ENCODE measurements at regions not wholly inside any gene's neighbourhood (a gene's known extent, or its start where the extent isn't known, plus 50 kb on each side); places are given as distances from the start of the nearest gene placed in this dataset.
"Not testable (repeated sequence)": the region's sequence is repeated elsewhere in the genome, so short reads cannot be mapped to it uniquely, and the experiment has no call there.

GRCh38 chr6:68122032-68122431, 513.0 kb upstream of the ADGRB3 start:
- Histone ChIP-seq H3K27me3 (ENCODE audit: insufficient read depth, low read depth, severe bottlenecking) (no peaks in the 10 kb centered on the region), H3K9me3 (ENCODE audit: severe bottlenecking) (peaks cover 15% of the 10 kb centered on the region), H3K27ac (no peak overlapping the region), H3K4me3 (ENCODE audit: low read depth, low read length) (no peak overlapping the region), H3K36me3 (no peaks in the 10 kb centered on the region)
- no peak for TF ChIP-seq CTCF (IDR thresholded peaks at IDR 0.05; ENCODE audit: low read depth, low read length)
- DNase-seq = no peak

GRCh38 chr6:68120954-68121353, 514.1 kb upstream of the ADGRB3 start:
- H3K27ac ChIP-seq; DNase-seq; H3K27me3 ChIP-seq (ENCODE audit: insufficient read depth, low read depth, severe bottlenecking); H3K4me3 ChIP-seq (ENCODE audit: low read depth, low read length); H3K36me3 ChIP-seq: not testable (repeated sequence)
- H3K9me3 ChIP-seq (ENCODE audit: severe bottlenecking) = peaks cover 15% of the 10 kb centered on the region

- H3K27me3 ChIP-seq (ENCODE audit: insufficient read depth, low read depth, severe bottlenecking) = no peaks in the 10 kb centered on the region
- H3K36me3 ChIP-seq = no peaks in the 10 kb centered on the region
- no peak overlapping the region for H3K4me3 ChIP-seq (ENCODE audit: low read depth, low read length)
- DNase-seq = no peak
- no peak overlapping the region for H3K27ac ChIP-seq
- no peaks in the 10 kb centered on the region for H3K9me3 ChIP-seq (ENCODE audit: severe bottlenecking)
- TF ChIP-seq CTCF (IDR thresholded peaks at IDR 0.05; ENCODE audit: low read depth, low read length) = no peak
These were observed 520.5 kb upstream of the ADGRB3 start for GRCh38 chr6:68114463-68115047.

GRCh38 chr6:68108233-68108835, 526.7 kb upstream of the ADGRB3 start:
- no peaks in the 10 kb centered on the region for H3K27me3 ChIP-seq (ENCODE audit: insufficient read depth, low read depth, severe bottlenecking)
- H3K27ac ChIP-seq = no peak overlapping the region
- no peak for DNase-seq
- no peak overlapping the region for H3K4me3 ChIP-seq (ENCODE audit: low read depth, low read length)
- H3K36me3 ChIP-seq = no peaks in the 10 kb centered on the region
- H3K9me3 ChIP-seq (ENCODE audit: severe bottlenecking) = no peaks in the 10 kb centered on the region
- TF ChIP-seq CTCF (IDR thresholded peaks at IDR 0.05; ENCODE audit: low read depth, low read length) = no peak

- DNase-seq = no peak
- no peaks in the 10 kb centered on the region for H3K36me3 ChIP-seq
- H3K27ac ChIP-seq = no peak overlapping the region
- TF ChIP-seq CTCF (IDR thresholded peaks at IDR 0.05; ENCODE audit: low read depth, low read length) = no peak
- H3K27me3 ChIP-seq (ENCODE audit: insufficient read depth, low read depth, severe bottlenecking) = no peaks in the 10 kb centered on the region
- no peak overlapping the region for H3K4me3 ChIP-seq (ENCODE audit: low read depth, low read length)
- H3K9me3 ChIP-seq (ENCODE audit: severe bottlenecking) = no peaks in the 10 kb centered on the region
These were observed 541.0 kb upstream of the ADGRB3 start for GRCh38 chr6:68094070-68094469.

- H3K27ac ChIP-seq = no peak overlapping the region
- no peaks in the 10 kb centered on the region for H3K27me3 ChIP-seq (ENCODE audit: insufficient read depth, low read depth, severe bottlenecking)
- H3K36me3 ChIP-seq = no peaks in the 10 kb centered on the region
- TF ChIP-seq CTCF (IDR thresholded peaks at IDR 0.05; ENCODE audit: low read depth, low read length) = no peak
- H3K9me3 ChIP-seq (ENCODE audit: severe bottlenecking) = no peaks in the 10 kb centered on the region
- no peak overlapping the region for H3K4me3 ChIP-seq (ENCODE audit: low read depth, low read length)
- DNase-seq = no peak
These were observed 547.5 kb upstream of the ADGRB3 start for GRCh38 chr6:68087399-68088133.
